HS-5 (cell line): ENCODE measurements at regions not wholly inside any gene's neighbourhood (a gene's known extent, or its start where the extent isn't known, plus 50 kb on each side); places are given as distances from the start of the nearest gene placed in this dataset.
A peak's percentile ranks its signal among the peaks of the same experiment; 100 is the strongest.
"Not testable (repeated sequence)": the region's sequence is repeated elsewhere in the genome, so short reads cannot be mapped to it uniquely, and the experiment has no call there.

ENCODE experiments used
- DNase-seq: peaks from one replicate; pipeline ENCODE4 v3.0.0-alpha.2; 2012; ENCODE audit warnings: low read depth

DNA sequence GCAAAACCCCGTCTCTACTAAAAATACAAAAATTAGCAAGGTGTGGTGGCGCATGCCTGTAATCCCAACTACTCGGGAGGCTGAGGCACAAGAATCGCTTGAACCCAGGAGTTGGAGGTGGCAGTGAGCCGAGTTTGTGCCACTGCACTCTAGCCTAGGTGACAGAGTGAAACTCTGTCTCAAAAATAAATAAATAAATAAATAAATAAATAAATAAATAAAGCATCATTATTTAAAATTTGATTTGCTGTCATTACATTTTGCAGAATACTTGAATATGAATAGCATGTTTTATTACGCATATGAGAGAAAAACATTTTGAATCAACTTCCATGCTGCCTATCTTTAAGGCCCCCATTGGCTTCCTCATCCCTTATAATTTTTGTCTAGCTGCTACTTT, 53.4 kb upstream of the MED14 start:
- DNase-seq: not testable (repeated sequence)

DNA sequence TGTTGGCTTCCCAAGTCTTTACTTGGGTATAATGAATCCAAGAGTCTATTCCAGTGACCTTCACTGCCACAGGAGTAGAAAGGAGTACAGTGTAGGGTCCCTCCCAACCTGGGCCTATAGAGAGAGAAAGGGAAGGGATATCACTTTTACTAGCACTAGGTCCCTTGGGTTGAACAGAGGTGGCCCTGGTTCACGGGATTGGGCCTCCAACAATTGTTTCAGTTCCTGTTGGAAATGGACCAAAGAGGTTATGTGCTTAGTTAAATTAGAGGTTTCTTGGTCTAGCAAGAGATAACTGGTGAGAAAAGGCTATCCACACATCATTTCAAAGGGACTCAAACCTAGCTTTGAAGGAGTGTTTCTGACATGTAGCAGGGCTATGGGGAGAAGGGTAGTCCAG, 57.1 kb upstream of the MED14 start:
- no peak for DNase-seq

DNA sequence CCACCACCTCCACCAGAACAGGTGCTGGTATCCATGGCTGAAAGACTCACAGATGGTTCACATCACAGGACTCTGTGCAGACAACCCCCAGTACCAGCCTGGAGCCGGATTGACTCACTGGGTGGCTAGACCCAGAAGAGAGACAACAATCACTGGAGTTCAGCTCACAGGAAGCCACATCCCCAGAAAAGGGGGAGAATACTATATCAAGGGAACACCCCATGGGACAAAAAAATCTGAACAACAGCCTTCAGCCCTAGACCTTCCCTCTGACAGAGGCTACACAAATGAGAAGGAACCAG, 59.4 kb upstream of the MED14 start:
- DNase-seq: not testable (repeated sequence)

- not testable (repeated sequence) for DNase-seq
These were observed 64.4 kb upstream of the MED14 start for GRCh38 chrX:40799745-40800144.

GRCh38 chrX:40805404-40805803, 70.1 kb upstream of the MED14 start:
- DNase-seq: no peak

DNA sequence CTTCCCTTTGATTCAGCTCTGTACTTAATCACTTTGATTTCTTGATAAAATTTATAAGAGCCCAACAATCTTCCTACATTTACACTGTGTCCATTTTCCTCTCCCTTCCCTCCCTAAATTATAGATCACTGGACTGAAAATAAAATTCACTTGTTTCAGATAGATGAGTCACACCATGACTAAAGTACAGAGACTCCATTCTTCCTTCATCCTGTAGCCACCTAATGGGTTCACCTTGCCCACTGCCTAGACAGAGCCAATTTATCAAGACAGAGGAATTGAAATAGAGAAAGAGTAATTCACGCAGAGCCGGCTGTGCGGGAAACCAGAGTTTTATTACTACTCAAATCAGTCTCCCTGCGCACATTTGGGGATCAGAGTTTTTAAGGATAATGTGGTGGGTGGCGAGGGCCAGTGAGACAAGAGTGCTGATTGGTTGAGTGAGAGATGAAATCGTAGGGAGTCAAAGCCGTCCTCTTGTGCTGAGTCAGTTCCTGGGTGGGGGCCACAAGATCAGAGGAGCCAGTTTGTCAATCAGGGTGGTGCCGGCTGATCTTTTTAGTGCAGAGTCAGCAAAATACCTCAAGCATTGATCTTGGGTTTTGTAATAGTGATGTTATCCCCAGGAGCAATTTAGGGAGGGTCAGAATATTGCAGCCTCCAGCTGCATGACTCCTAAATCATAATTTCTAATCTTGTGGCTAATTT, 71.3 kb upstream of the MED14 start:
- no peak for DNase-seq

DNA sequence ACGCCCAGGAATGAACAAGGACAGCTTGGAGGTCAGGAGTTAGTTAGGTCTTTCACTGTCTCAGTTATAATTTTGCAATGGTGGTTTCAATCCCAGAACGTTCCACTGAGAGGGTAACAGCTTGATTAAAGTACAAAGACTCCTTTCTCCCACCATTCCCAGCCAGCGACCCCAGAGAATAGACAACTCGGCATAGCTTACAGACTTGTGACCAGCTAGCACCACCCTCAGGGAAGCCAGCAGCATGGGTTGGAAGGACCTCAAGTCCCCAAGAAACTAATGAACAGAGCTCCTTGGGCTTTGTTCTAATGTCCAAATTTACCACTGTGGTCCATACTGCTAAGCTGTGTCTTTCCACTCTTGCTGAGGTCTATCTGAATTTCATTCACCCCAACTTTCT, 72.0 kb upstream of the MED14 start:
- DNase-seq: no peak

GRCh38 chrX:40808203-40808602, 72.9 kb upstream of the MED14 start:
- no peak for DNase-seq

GRCh38 chrX:40809210-40809609, 73.9 kb upstream of the MED14 start:
- DNase-seq: no peak

DNA sequence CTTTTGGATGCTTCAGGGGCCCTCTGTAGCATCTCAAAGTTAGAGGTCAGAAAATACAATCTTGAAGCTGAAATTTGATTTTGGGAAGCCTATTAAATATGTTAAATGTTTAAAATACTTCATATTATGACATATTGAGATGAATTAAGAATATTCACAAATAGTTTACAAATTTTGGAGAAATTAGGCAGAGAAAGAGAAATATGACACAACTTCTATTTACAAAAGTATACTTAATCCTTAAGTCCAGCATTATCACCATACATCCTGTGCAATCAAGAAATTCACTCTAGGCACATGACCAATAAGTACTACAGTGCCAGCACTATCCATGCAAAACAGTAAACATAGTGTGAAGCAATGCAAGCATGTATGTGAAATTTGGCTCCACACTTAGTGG, 79.7 kb upstream of the MED14 start:
- DNase-seq: not testable (repeated sequence)

- no peak for DNase-seq
These were observed 81.6 kb upstream of the MED14 start for GRCh38 chrX:40816906-40817305.

DNA sequence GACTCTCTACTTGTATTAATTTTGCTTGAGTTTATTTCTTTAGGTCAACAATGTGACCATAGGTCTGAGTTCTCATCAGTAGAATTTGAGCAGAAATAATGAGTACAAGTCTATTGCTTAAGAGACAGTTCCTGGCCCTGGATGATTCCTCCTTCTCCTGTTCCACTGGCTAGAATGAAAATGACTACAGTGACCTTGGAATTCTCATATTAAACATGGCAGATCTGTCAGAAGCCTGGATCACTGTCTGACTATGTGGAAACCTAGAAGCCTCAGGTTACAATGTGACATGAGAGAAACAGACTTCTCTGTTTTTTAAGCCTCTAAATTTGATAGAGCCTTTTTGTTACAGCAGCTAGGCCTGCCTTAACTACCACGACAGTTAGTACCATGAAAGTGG, 82.9 kb upstream of the MED14 start:
- no peak for DNase-seq

DNA sequence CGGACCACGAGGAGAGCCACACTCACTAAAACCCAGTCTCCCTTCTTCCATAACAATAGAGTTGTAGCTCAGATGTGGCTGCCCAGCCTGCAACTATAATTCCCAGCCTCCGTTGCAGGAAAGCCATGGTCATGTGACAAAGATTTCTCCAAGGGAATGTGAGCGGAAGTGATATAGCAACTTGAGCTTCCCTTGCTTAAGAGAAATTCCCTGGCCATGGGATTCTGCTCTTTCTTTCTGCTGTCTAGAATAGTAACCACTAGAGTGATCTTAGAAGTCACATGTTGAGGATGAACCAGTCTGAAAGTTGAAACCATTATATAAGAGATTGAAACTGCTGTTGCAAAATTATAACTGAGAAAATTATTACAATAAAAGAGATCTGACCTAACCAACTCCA, 86.4 kb upstream of the MED14 start:
- DNase-seq: no peak

GRCh38 chrX:40827331-40827730, 92.0 kb upstream of the MED14 start:
- DNase-seq: no peak

DNA sequence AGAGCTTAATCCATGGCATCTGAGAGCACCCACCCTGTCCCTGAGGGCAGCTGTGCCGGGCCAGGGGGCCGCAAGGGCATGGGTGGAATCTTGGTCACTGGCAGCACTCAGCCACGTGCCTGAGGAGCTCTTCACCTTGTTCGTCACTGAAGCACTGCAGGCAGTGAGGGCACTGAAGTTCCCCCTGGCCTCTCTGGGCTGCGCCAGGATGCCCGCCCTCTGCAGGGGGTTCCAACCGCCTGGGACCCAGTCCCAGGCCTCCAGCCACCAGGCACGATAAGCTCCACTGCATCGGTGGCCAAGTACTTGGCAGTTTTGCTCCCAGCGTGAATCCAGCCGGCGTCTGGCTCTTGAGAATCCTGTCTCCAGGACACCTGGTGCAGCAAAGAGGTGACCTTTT, 96.4 kb upstream of the MED14 start:
- no peak for DNase-seq

DNA sequence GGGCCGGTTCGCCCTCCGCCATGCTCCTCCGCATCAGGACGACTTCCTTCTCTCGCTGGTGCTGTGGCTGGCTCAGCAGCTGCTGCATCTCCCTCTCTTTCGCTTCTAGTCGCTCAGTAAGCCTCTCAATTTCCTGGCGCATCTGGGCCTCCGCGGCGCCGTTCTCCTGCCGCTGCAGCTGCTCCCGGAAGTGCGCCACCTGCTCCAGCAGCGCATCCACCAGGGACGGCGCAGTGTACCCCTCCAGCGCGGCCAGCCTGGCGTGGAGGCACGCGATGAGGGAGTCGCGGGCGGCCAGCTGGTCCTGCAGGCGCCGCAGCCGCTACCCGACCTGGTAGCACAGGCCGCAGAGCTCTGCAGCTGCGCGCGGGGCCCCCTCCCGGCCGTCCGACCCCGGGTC, 97.4 kb upstream of the MED14 start:
- DNase-seq: no peak

GRCh38 chrX:40834225-40834624, 98.9 kb upstream of the MED14 start:
- DNase-seq: no peak

DNA sequence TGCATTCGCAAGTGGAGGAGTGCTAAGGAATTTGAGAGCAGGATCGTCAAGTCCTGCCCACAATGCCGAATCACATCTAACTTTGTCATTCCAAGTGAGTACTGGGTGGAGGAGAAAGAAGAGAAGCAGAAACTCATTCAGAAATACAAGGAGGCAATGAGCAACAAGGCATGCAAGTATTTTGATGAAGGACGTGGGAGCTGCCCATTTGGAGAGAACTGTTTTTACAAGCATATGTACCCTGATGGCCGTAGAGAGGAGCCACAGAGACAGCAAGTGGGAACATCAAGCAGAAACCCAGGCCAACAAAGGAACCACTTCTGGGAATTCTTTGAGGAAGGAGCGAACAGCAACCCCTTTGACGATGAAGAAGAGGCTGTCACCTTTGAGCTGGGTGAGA, 100.2 kb upstream of the MED14 start:
- DNase-seq: no peak

- DNase-seq: no peak
These were observed 108.3 kb upstream of the MED14 start for GRCh38 chrX:40843643-40844042.

GRCh38 chrX:40844471-40844870, 109.1 kb upstream of the MED14 start:
- DNase-seq: no peak

- DNase-seq: peak; percentile 80
These were observed 110.1 kb upstream of the MED14 start for GRCh38 chrX:40845331-40845911.

DNA sequence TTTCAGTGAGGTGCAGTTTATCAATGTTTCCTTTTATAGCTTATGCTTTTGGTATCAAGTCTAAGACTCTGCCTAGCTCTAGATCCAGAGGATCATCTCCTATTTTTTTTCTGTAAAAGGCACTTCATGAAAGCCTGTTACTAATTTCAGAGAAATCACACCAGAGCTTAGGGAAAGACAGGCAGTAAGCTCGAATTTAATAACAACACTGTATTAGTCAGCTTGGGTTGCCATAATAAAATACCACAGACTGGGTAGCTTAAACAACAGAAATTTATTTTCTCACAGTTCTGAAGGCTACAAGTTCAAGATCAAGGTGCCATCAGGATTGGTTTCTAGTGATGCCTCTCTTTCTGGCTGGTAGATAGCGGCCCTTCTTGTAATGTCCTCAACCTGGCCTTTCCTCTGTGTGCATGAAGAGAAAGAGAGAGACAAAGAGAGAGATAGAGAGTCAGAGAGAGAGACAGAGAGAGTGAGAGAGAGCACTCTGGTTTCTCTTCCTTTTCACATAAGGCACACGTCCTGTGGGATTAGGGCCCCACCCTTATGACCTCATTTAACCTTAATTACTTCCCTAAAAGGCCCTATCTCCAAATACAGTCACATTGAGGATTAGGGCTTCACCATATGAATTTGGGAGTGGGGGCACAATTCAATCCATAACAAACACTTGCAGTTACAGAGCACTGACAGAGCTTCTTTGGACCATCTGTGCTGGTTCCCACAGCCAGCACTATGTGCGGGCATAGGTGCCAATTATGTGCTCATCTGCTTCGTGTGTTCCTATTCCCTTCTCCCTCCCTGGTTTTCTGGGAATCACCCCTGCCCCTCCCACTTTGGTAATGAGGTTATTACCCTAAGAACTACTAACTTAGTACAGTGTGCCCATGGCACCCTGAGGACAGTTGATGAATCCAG, 114.8 kb upstream of the MED14 start:
- no peak for DNase-seq

DNA sequence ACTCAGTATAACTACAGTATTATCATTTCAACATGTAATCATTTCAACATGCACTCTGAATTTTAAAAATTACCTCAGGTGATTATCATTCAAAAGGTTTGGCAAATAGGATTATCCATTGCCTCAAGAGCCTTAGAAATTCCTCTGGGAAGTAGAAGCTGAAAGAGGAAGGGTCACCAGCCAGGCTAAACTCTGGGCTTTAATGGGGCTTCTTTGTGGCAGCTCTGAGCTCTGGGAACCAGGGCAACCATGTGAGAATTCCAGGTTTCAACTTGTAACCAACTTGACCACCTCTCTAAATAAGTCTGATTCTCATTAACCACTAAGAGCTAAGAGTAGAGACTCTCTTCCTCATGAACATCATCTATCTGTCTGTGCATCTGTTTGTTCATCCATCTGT, 117.2 kb upstream of the MED14 start:
- no peak for DNase-seq
